ENCODE measurements at regions not wholly inside any gene's neighbourhood (a gene's known extent, or its start where the extent isn't known, plus 50 kb on each side); places are given as distances from the start of the nearest gene placed in this dataset.

GRCh38 chr4:128347175-128347868 lies 59.7 kb upstream of the PGRMC2 start:
- DNase-seq (ENCODE audit: low read depth in 4 of 4, low spot score in 3 of 4): no peak

DNA sequence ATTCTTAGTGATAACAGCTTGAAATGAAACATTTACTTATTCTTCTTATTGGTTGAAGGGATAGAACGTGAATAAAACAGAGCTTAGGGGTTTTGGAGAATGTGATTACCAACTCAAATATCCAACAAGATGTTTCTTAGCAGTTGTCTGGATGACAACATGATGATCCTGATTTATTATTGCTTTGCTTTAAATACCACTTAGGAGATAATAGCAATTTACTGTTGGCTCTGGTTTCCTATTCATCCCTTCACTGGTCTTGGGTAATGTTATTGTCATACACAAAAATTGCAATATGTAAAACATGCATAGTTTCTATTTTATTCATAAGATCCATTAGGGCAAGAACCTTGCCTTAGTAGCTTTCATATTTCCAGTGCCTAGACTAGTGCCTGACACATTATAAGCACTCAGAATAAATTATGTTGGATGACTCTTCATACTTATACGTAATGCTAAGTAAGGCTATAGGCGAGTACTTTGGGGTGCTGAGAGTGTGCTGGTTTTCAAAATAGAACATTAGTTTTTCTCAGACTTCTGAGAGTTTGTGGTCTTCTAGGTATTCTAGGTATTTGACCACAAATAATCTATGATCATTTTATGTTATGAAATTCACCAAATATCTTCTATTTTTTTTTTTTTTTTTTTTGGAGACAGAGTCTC lies 58.6 kb upstream of the PGRMC2 start:
- no peak for DNase-seq (ENCODE audit: low read depth in 4 of 4, low spot score in 3 of 4)

GRCh38 chr4:128345650-128346049 lies 58.0 kb upstream of the PGRMC2 start:
- DNase-seq (ENCODE audit: low read depth in 4 of 4, low spot score in 3 of 4): no peak

DNA sequence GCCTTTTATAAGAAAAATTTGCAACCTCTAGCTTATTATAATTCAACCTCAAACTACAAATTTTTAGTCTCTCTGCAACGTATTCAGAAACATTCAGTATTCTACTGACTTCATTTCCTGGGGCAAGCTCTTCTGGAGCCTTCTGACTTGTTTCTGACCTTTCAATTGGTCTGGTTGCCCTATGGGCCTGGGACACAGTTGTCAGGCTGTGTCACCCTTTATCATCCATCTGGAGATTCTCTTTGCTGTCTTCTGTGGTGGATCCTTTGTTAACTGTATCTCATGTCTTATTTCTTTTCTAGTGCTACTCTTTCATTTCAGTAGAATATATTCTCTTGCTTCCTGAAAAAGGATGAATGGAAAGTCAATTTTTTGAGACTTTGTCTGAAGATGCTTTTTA lies 55.1 kb upstream of the PGRMC2 start:
- no peak for DNase-seq (ENCODE audit: low read depth in 4 of 4, low spot score in 3 of 4)

GRCh38 chr4:128341634-128342033 lies 54.0 kb upstream of the PGRMC2 start:
- DNase-seq (ENCODE audit: low read depth in 4 of 4, low spot score in 3 of 4): no peak

DNA sequence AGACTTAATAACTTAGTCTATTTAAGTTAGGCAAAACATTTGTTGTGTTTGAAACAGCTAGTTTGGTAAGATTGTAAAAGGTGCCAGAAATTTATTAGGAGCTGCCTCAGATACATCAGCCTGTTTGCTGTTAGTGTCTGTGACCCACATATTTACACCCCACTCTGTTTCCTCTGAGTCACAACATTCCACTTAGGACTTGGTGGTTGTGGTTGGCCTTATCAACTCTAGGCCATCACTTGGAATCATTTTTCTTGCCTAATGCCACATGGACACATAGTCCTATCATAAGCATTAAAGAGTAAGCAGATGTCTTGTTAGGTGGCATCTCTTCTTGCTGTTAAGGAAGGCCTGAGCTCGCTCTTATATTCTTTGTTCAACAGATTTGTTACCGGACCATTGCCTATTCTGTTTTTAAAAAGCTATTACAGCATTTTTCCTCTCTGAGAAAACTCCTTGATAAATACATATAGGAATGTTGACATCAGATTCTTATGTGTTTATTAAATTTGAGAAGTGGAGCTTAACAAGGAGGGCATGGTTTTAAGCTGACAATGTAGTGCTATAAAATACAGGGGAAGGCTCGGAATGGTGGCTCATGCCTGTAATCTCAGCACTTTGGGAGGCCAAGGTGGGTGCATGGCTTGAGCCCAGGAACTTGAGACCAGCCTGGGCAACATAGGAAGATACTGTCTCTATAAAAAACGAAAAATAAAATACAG lies 51.2 kb upstream of the PGRMC2 start:
- DNase-seq (ENCODE audit: low read depth in 4 of 4, low spot score in 3 of 4): no peak

DNA sequence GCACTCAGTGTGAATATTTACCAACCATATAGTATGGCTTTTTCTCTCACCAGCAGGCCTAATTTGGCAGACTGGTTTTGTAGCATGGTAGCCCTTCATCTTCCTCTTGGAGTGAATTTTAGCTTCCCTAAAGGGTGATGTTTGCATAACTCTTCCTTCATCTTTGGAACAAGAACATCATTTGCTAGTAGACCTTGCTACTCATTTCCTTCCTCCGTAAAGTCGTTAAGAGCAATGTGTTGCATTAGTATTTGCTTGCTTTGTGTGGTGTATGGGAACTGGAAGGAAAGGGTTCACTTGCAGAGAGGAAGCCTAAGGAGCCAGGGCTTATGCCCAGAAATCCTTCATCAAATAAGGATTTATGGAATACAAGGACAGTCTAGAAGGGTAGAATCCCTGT lies 50.2 kb upstream of the PGRMC2 start:
- no peak for DNase-seq (ENCODE audit: low read depth in 4 of 4, low spot score in 3 of 4)

Data from left renal pelvis (tissue), 4 donors.